ENCODE measurements at regions not wholly inside any gene's neighbourhood (a gene's known extent, or its start where the extent isn't known, plus 50 kb on each side); places are given as distances from the start of the nearest gene placed in this dataset.
"Not testable (repeated sequence)": the region's sequence is repeated elsewhere in the genome, so short reads cannot be mapped to it uniquely, and the experiment has no call there.

GRCh38 chr18:70640336-70640887 lies 351.6 kb downstream of the SOCS6 start:
- no peak for DNase-seq

GRCh38 chr18:70636991-70637390 lies 348.1 kb downstream of the SOCS6 start:
- no peak for DNase-seq

- DNase-seq = no peak
Observed at GRCh38 chr18:70634576-70635147, 345.8 kb downstream of the SOCS6 start.

GRCh38 chr18:70627182-70627802 lies 338.4 kb downstream of the SOCS6 start:
- DNase-seq = no peak

GRCh38 chr18:70622622-70623419 lies 334.0 kb downstream of the SOCS6 start:
- no peak for DNase-seq

GRCh38 chr18:70621710-70622109 lies 332.9 kb downstream of the SOCS6 start:
- no peak for DNase-seq

- no peak for DNase-seq
Observed at GRCh38 chr18:70620837-70621612, 332.2 kb downstream of the SOCS6 start.

- DNase-seq = no peak
Observed at GRCh38 chr18:70617020-70617763, 328.3 kb downstream of the SOCS6 start.

- no peak for DNase-seq
Observed at GRCh38 chr18:70600225-70600925, 311.5 kb downstream of the SOCS6 start.

GRCh38 chr18:70598406-70598805 lies 309.6 kb downstream of the SOCS6 start:
- DNase-seq = no peak

GRCh38 chr18:70582981-70583380 lies 294.1 kb downstream of the SOCS6 start:
- no peak for DNase-seq

- no peak for DNase-seq
Observed at GRCh38 chr18:70578480-70578879, 289.6 kb downstream of the SOCS6 start.

- DNase-seq = no peak
Observed at GRCh38 chr18:70577023-70577420, 288.2 kb downstream of the SOCS6 start.

- no peak for DNase-seq
Observed at GRCh38 chr18:70576276-70577022, 287.6 kb downstream of the SOCS6 start.

GRCh38 chr18:70574951-70575350 lies 286.1 kb downstream of the SOCS6 start:
- not testable (repeated sequence) for DNase-seq

- not testable (repeated sequence) for DNase-seq
Observed at GRCh38 chr18:70569647-70570046, 280.8 kb downstream of the SOCS6 start.

GRCh38 chr18:70559446-70559845 lies 270.6 kb downstream of the SOCS6 start:
- DNase-seq = no peak

- no peak for DNase-seq
Observed at GRCh38 chr18:70558371-70558770, 269.5 kb downstream of the SOCS6 start.

GRCh38 chr18:70554854-70555445 lies 266.1 kb downstream of the SOCS6 start:
- peak; percentile 4 for DNase-seq

GRCh38 chr18:70553936-70554260 lies 265.1 kb downstream of the SOCS6 start:
- no peak for DNase-seq
